Ishikawa (cell line): ENCODE measurements at regions not wholly inside any gene's neighbourhood (a gene's known extent, or its start where the extent isn't known, plus 50 kb on each side); places are given as distances from the start of the nearest gene placed in this dataset.

Experiments used
- CREB1 ChIP-seq: IDR thresholded peaks from 2 replicates; pipeline ENCODE4 v1.6.1; 2012; ENCODE audit warnings: low read depth
- EGR1 ChIP-seq: IDR thresholded peaks from 2 replicates; pipeline ENCODE4 v1.6.1; 2012
- EP300 ChIP-seq: IDR thresholded peaks from 2 replicates; pipeline ENCODE4 v1.6.1; 2012; ENCODE audit warnings: borderline replicate concordance
- RAD21 ChIP-seq: IDR thresholded peaks from 2 replicates; pipeline ENCODE4 v1.6.1; 2012; ENCODE audit warnings: low read depth
- TAF1 ChIP-seq: IDR thresholded peaks from 2 replicates; pipeline ENCODE4 v1.6.1; 2012; ENCODE audit warnings: low read depth, mild to moderate bottlenecking
- TEAD4 ChIP-seq: IDR thresholded peaks from 2 replicates; pipeline ENCODE4 v1.6.1; 2012
- YY1 ChIP-seq: IDR thresholded peaks from 2 replicates; pipeline ENCODE4 v1.6.1; 2012; ENCODE audit warnings: low read depth
- TF ChIP-seq, protein P1 (sequence below): IDR thresholded peaks from 2 replicates; pipeline ENCODE4 v1.6.1; 2012; ENCODE audit warnings: low read depth, mild to moderate bottlenecking
- TF ChIP-seq, protein P2 (sequence below): IDR thresholded peaks from 2 replicates; pipeline ENCODE4 v1.6.1; 2012

DNA sequence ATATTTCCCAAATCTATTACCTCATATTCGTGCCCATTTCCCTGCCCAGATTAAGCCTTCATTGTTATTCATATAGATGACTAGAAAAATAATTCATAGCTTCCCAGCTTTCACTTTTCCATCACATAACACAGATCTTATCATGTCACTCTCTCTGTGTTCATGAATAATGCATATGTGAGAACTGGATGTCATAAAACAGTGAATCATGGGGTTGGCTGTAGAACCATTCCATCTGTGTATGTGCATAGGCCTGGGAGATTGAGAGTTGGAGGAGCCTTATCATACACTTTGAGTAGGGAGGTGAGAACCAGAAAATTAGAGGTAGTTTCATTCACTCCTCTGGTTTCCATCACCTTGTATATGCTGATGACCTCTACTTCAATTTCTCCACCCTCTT, 73.9 kb upstream of the RANBP6 start:
- TF ChIP-seq RAD21 (no peak), TEAD4 (no peak), TAF1 (no peak), CREB1 (no peak), EP300 (no peak), YY1 (no peak), EGR1 (no peak)
- TF ChIP-seq, protein P1, sequence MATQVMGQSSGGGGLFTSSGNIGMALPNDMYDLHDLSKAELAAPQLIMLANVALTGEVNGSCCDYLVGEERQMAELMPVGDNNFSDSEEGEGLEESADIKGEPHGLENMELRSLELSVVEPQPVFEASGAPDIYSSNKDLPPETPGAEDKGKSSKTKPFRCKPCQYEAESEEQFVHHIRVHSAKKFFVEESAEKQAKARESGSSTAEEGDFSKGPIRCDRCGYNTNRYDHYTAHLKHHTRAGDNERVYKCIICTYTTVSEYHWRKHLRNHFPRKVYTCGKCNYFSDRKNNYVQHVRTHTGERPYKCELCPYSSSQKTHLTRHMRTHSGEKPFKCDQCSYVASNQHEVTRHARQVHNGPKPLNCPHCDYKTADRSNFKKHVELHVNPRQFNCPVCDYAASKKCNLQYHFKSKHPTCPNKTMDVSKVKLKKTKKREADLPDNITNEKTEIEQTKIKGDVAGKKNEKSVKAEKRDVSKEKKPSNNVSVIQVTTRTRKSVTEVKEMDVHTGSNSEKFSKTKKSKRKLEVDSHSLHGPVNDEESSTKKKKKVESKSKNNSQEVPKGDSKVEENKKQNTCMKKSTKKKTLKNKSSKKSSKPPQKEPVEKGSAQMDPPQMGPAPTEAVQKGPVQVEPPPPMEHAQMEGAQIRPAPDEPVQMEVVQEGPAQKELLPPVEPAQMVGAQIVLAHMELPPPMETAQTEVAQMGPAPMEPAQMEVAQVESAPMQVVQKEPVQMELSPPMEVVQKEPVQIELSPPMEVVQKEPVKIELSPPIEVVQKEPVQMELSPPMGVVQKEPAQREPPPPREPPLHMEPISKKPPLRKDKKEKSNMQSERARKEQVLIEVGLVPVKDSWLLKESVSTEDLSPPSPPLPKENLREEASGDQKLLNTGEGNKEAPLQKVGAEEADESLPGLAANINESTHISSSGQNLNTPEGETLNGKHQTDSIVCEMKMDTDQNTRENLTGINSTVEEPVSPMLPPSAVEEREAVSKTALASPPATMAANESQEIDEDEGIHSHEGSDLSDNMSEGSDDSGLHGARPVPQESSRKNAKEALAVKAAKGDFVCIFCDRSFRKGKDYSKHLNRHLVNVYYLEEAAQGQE, result no peak
- TF ChIP-seq, protein P2, sequence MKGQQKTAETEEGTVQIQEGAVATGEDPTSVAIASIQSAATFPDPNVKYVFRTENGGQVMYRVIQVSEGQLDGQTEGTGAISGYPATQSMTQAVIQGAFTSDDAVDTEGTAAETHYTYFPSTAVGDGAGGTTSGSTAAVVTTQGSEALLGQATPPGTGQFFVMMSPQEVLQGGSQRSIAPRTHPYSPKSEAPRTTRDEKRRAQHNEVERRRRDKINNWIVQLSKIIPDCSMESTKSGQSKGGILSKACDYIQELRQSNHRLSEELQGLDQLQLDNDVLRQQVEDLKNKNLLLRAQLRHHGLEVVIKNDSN, result no peak
